GM19239 (cell line): ENCODE measurements at regions not wholly inside any gene's neighbourhood (a gene's known extent, or its start where the extent isn't known, plus 50 kb on each side); places are given as distances from the start of the nearest gene placed in this dataset.
A peak's percentile ranks its signal among the peaks of the same experiment; 100 is the strongest.
"Not testable (repeated sequence)": the region's sequence is repeated elsewhere in the genome, so short reads cannot be mapped to it uniquely, and the experiment has no call there.

ENCODE experiments used
- DNase-seq: peaks from one replicate; pipeline ENCODE4 v3.0.0; 2011; ENCODE audit warnings: low spot score; ENCODE audit not compliant: insufficient read length
- FAIRE-seq: peaks from 2 replicates; lab custom pipeline; 2011; peaks lifted over from hg19 to GRCh38; lab: Jason Lieb, UNC

- DNase-seq = no peak
- no peak for FAIRE-seq
Measured at GRCh38 chr10:61280303-61280702, 172.9 kb downstream of the TMEM26 start.

GRCh38 chr10:61279400-61279799 lies 173.8 kb downstream of the TMEM26 start:
- FAIRE-seq (peak; percentile 63), DNase-seq (no peak)

- no peak for DNase-seq
- FAIRE-seq = no peak
Measured at GRCh38 chr10:61278556-61278955, 174.6 kb downstream of the TMEM26 start.

GRCh38 chr10:61272781-61273180 lies 180.4 kb downstream of the TMEM26 start:
- FAIRE-seq (no peak), DNase-seq (no peak)

GRCh38 chr10:61271127-61271780 lies 181.9 kb downstream of the TMEM26 start:
- DNase-seq = no peak
- no peak for FAIRE-seq

GRCh38 chr10:61263518-61263917 lies 189.7 kb downstream of the TMEM26 start:
- DNase-seq (no peak), FAIRE-seq (no peak)

- no peak for FAIRE-seq
- no peak for DNase-seq
Measured at GRCh38 chr10:61262486-61263261, 190.5 kb downstream of the TMEM26 start.

GRCh38 chr10:61257956-61258496 lies 195.2 kb downstream of the TMEM26 start:
- FAIRE-seq = no peak
- DNase-seq = no peak

- FAIRE-seq (no peak), DNase-seq (no peak)
Measured at GRCh38 chr10:61257136-61257535, 196.0 kb downstream of the TMEM26 start.

- not testable (repeated sequence) for FAIRE-seq
Measured at GRCh38 chr10:61252326-61252725, 200.9 kb downstream of the TMEM26 start.

GRCh38 chr10:61251089-61251488 lies 202.1 kb downstream of the TMEM26 start:
- DNase-seq = no peak
- FAIRE-seq = no peak

More at GRCh38 chr10:61252326-61252725, 200.9 kb downstream of the TMEM26 start:
- not testable (repeated sequence) for DNase-seq

GRCh38 chr10:61250131-61250530 lies 203.1 kb downstream of the TMEM26 start:
- DNase-seq = no peak
- FAIRE-seq = no peak

GRCh38 chr10:61248013-61248412 lies 205.2 kb downstream of the TMEM26 start:
- DNase-seq (no peak), FAIRE-seq (no peak)

- FAIRE-seq = no peak
- no peak for DNase-seq
Measured at GRCh38 chr10:61244261-61244775, 208.9 kb downstream of the TMEM26 start.

GRCh38 chr10:61232780-61233179 lies 220.4 kb downstream of the TMEM26 start:
- FAIRE-seq (no peak), DNase-seq (no peak)

GRCh38 chr10:61225939-61226338 lies 227.2 kb downstream of the TMEM26 start:
- no peak for FAIRE-seq
- no peak for DNase-seq

GRCh38 chr10:61223576-61223975 lies 229.6 kb downstream of the TMEM26 start:
- DNase-seq (no peak), FAIRE-seq (no peak)

- FAIRE-seq (no peak), DNase-seq (no peak)
Measured at GRCh38 chr10:61219696-61220095, 233.5 kb downstream of the TMEM26 start.

GRCh38 chr10:61217851-61218565 lies 235.2 kb downstream of the TMEM26 start:
- DNase-seq (no peak), FAIRE-seq (no peak)

GRCh38 chr10:61215246-61215645 lies 237.9 kb downstream of the TMEM26 start:
- FAIRE-seq = no peak
- DNase-seq = no peak

GRCh38 chr10:61211468-61211867 lies 241.7 kb downstream of the TMEM26 start:
- FAIRE-seq (no peak), DNase-seq (no peak)
